Dedifferentiated amniotic fluid mesenchymal stem cell (primary cell): ENCODE measurements at regions not wholly inside any gene's neighbourhood (a gene's known extent, or its start where the extent isn't known, plus 50 kb on each side); places are given as distances from the start of the nearest gene placed in this dataset.

ENCODE experiments used
- DNase-seq: peaks from one replicate; pipeline ENCODE4 v3.0.0-alpha.2; 2016; ENCODE audit errors: extremely low spot score

DNA sequence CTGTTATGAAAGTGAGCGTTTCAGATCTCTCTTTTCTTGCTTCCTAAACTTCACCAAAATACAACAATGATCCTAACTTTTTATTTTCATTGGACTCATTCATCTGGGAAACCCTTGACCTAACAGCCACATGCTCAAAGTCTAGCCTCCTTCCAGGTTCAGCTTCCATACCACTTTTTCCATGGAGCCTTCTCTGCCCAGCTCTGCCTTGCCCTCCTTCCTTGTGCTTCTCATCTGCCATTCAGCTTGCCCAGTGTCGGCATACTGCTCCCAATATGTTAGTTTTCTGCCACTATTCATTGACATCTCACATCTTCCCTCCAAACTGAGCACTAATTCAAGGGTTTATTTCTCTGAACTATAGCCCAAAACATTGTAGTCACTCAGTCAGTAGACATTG is 214.7 kb downstream of the RAD51AP2 start:
- no peak for DNase-seq

DNA sequence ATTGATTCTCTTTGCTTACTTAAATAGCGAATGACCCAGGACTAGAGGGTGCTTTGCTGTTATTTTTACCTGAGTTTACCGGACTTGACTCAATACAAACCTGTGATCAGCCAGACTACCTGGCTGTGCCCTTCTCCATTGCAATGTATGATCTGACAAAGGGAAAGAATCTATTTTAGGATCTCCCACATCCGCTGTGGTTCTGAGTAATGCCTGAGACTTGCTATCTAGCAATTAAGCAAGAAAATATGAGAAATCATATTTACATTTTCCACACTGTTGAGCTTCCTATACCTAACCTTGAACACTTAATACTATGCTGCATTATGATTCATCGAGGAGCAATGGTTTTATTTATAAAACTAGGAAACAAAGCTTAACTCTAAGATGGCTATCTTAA is 215.2 kb downstream of the RAD51AP2 start:
- peak; percentile 26 for DNase-seq

DNA sequence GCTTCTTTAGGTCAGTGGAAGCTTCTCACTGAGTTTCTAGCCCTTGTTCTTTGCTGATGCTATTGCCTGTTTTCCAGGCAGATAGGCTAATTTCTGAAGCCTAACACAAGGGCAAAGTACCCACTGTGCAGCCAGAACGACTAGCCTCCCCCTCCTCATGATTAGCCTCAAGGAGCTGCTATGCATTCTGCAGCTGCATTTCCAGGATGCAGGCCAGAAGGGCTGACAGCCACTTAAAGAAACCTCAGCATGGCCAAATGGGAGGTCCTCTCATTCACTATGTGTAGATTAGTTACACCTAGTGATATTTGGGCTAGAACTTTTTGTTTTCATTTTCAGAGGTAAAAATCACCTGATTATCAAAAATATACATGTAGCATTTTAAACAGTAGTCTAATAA is 216.0 kb downstream of the RAD51AP2 start:
- DNase-seq, result no peak

DNA sequence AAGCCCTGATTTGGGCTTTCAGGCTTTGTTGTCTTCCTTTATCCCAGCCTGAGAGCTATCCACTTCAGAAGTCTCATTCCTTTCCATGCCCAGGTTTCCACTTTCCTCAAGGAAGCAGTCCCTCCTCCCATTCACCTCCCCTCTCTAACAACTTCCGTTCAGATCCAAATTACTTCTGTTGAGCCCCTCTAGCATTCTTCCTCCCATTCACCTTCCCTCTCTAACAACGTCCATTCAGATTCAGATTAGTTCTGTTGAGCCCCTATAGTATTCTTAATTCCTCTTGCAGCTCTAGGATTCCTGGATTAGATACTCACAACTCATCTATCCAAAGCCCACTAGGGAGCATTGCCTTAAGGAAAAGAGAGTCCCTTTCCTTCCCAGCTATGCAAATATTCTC is 216.8 kb downstream of the RAD51AP2 start:
- no peak for DNase-seq

DNA sequence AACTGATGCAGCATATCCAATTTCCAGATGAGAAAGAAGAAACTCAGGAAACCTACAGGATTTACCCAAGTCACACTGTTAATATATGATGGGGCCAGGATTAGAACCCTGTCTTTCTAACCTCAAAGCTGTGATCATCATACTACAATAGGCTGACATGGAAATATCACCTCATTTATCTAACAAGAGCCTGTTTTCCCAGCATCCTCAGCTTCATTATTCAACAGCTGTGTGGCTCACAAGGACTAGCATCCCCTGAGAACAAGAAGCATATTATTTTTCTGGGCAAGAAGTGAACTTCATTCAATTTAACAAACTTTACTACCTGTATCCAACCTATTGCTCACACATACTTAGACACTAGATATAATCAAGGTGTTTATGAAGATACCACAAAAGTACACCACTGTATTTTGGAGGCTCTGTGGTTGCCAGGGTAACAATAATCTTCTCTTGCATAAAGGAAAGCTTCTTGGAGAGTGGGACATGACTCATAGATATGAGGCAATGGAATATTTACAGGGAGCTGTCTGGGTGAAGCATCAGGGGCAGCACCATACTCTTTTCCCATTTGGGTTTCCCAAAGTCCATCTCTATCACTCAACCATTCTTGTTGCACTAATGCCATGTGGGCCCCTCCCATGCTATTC is 218.2 kb downstream of the RAD51AP2 start:
- peak; percentile 61 for DNase-seq

DNA sequence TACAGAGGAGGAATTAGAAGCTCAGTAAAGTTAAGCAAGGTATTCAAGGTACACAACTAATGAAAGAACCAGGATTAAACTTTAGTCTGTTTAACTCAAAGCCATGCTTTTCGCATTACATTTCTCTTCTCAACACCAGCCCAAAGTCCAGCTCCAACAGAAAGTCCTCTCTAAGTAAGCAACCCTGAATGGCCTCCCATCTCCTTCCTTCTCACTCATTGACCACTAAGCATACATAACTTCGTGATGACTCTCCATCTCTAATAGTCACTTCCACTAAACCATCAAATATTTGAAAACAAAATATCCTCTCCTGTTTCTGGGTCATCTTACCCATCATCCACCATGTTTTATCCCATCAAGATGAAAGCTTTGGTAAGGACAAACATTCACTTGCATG is 219.8 kb downstream of the RAD51AP2 start:
- DNase-seq, result no peak

DNA sequence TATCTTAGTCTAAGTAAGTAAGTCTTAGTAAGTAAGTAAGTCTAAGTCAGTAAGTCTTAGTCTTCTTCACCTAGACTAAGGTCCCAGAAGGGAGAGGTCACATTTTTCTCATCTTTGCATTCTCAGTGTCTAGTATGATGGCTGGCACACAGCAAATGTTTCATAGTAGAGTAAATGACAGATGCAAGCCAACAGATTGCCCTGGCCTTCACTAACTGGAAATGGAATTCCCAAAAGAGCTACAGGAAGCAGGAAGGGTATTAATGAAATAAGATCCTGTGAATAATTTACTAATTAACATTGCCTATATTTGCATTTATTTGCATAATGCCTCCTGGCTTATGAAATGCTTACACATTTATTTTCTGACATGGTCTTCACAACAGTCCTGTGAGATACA is 221.6 kb downstream of the RAD51AP2 start:
- no peak for DNase-seq

DNA sequence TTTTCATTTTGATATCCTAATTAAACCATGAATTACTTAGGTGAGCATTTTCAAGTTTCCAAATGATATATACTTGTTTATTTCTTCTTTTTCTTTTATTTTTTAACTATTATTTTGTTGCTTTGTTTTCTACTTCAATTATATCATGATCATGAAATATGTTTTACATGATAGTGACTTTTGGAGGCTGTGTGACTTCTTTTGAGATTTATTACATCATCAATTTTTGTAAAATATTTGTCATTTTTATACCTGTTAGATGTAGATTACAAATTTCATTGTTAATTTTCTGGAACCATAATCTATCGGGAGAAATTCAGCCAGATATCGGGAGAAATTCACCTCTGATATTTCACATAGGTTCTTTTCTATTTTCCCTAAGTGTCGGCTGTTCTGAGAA is 228.6 kb downstream of the RAD51AP2 start:
- DNase-seq, result no peak

DNA sequence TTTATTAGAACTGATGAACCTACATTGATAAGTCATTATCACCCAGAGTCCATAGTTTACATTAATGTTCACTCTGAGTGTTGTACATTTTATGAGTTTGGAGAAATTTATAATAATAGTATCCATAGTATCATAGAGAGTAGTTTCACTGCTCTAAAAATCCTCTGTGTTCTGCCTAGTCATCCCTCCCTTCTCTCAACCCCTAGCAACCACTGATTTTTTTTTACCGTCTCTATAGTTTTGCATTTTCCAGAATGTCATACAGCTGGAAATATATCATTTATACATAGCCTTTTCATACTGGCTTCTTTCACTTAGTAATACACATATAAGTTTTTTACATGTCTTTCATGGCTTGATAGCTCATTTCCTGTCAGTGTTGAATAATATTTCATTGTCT is 231.1 kb downstream of the RAD51AP2 start:
- DNase-seq, result no peak

DNA sequence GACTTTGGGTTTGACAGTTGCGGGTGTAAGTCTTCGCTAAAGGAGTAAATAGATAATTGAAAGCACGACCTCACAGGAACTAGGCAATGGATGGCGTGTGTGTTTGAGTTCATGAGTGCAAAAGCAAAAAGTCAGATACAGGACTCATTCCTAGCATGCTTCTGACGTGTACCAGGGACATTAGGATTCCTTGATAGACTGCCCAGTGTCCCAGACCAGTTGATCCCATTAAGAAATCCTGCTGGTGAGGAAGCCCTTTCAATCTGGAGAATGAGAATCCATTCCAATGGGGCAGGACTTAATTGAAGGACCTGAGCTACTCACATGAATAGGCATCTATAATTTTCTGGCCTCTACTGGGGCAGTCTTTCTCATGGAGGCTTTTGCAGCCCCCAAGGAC is 235.4 kb downstream of the RAD51AP2 start:
- no peak for DNase-seq

DNA sequence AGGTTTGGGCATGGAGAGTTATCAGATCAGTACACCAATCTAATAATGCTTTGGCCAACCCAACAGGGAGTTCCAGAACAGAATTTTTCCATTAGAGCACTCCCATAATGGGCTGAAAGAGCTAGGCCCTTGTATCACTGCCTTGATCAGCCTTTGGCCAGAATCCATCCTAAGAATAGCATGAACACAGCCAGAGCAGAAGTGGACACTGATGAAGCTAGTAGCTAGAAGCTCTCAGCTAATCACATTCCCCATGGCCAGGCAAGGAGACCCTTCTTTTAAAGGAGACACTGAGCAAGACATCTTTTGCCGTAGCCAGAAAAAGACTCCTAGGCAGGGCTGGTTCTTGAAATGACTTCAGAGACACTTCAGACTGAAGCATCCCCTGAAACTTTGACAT is 236.0 kb downstream of the RAD51AP2 start:
- no peak for DNase-seq

DNA sequence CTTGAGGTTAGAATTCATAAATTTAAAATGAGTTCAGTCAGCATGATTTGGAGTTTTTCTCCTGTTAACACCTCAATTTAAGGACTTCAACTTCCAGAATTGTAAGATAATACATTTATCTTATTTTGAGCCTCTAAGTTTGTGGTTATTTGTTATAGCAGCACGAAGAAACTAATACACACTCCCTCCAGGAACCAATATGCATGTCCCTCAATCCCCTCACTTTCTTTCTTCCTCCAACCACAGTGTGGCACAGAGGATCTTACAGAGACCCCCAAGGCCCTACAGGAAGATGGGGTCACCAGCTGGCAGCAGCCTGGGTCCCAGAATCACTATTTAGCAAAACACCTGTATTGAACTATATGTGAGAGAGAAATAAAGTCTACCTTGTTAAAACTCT is 242.0 kb downstream of the RAD51AP2 start:
- DNase-seq, result no peak

DNA sequence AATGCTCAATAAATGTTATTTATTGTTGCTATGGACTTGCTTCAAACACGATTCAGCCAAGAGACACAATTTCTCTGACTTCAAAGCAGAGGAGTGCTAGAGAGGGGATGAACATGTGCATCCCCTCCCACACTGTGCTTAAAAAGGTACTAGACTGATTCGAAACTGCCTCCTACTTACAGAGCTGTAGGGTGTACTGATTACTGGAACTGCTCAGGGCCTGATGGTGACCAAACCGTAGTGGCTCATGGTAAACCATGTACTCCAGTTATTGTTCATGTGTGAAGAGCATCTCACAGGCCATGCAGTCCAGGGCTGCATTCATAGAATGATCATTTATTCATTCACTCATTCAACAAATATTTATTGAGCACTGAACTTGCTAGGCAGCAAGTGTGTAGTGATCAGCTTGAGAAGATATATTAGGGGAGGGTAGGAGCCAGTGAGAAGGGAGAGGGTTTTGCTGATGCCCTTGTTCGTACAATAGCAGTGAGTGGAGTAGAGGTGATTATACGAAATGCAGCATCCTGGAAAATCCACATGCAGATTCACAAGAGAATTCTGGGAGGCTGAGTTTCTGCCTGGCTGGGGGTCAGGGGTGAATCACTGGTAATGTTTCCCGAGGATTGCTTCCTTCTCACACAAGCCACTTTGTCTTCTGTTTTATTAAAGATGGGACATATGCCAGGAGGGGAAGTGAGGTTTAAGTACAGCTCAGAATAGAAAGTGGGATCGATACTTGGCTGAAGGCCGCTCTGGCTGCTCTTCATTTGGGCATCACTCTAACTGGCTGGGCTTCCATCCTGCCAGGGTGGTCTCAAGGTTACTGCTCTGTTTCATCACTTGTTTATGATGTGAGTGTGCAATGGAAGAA is 245.4 kb downstream of the RAD51AP2 start:
- no peak for DNase-seq

DNA sequence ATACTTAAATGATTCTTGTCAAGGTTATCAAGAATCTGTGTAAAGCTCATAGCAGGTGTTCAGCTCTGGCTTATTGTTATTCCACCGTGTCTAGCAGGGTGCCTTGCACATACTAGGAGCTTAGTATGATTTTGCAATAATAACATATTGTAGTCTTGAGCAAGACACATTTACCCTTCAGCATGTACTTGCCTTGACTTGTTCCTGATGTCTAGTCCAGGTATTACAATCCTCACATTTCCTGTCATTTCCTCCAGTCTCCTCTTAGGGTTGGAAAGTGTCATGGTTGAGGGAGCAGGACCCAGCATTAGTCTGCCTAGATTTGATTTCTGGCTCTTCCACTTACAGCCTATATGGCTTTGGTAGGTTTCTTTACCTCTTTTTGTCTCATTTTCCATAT is 246.1 kb downstream of the RAD51AP2 start:
- DNase-seq, result no peak

DNA sequence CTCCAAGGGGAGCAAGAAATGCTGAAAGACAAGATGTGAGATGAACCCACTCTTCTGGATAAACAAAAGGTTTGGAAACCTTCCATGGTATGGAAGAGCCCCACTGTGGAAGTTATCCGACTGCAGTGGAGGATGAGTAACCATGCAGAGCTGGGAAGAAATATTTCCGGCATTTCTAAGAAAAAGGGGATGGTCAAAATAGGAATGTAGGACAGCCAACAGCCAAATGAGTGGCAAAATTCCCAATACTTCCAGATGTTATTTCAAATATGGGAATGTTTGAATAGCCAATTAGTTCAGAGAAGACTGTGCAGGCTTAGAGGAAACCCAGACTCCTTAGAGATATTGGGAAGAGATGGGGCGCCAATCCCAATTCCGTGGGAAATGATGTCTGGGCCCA is 246.8 kb downstream of the RAD51AP2 start:
- no peak for DNase-seq

DNA sequence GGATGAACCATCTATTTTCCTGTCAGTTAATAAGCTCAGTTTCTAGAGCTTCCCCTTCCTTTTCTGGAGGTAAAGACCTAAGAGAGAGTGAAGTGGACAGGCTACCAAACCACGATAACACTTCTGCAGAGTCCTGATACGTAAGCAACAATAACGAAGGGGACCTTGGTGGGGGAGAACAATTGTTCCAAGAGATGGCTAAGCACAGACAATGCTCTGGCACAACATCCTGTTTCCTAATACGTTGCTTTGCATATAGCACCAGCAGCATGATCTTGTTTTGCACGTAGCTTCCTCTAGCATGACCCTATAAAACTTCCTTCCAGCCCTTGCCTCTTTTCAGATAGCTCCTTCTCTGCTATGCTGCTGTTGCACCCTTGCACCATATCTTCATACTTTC is 247.3 kb downstream of the RAD51AP2 start:
- DNase-seq, result no peak

DNA sequence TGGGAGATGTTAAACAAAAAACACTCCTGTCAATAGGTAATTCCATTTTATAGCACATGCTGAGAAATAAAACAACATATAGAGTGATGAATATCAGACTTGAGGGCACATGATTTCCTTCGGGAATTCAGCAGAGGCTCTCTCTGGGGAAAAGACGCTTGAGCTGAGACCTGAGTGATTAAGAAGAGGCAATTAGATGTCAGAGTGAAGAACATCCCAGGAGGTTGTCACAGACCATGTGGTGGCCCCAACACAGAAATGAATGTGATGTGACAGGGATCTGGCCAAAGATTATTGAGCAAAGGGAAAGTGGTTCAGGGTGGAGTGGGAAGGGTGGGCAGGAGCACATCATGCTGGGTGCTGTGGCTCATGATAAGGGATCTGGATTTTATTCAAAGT is 254.7 kb downstream of the RAD51AP2 start:
- DNase-seq, result no peak

DNA sequence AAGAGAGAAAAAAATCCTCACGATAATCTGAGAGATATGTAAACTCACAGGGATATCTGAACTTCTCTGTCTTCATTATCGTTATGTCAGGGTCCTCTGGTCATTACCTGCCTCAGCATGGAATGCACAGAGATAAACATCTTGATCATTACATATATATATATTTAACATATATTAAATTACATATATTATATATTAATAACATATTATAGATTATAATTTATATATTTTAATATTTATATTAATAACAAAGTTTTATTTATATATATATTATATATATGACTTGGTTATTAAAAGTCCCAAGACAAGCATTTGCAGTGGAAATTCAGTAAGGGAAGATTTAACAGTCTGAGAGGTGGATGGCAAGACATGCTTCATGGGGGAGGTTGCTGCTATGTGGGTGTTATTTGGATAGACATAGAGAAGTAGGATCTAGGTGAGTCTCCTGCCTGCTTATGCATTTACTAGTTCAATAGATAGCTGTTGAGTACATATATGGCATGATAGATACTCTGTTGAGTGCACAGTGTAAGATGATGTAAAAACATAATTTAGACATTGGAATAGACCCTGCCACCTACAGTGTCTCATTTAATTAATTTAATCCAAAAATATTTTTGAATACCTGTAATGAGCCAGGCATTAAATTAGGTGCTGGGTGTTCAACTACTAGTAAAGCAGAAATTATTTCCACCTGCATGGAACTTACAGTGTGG is 255.2 kb downstream of the RAD51AP2 start:
- no peak for DNase-seq

DNA sequence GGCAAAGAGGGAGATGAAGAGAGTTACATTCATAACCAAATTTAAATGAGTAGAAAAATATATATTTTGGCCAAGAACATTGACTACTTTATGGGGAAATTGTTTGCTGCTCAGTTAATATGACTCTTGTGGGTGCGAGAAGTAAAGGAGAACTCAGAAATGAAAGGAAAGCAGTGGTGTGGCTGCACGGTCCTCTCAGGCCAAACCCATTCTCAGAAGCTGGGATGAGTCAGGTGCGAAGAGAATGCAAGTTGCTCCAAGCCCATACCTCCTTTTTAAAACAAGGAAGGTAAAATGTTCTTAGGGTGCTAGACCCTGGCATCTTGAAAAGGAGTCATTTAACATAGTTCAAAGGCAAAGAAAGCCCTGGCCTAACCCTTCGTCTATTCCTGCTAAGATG is 258.6 kb downstream of the RAD51AP2 start:
- DNase-seq, result no peak

DNA sequence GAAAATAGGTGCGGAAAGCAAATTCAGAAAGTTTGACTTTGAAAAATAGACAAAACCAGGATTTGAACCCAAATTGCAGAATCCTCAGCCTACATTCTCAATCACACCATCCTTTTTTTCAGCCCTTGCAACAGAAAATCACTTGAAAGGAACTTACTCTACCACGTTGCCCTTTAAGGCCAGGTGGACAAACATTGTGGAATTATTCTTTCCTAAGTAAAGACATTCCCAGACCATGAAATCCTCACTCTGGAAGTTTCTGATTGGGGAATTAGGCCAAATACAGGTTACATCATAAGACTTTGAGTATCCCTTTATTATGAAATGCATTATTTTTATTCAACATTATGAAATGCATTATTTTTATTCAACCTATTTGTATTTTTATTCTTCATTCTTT is 259.4 kb downstream of the RAD51AP2 start:
- DNase-seq, result no peak

DNA sequence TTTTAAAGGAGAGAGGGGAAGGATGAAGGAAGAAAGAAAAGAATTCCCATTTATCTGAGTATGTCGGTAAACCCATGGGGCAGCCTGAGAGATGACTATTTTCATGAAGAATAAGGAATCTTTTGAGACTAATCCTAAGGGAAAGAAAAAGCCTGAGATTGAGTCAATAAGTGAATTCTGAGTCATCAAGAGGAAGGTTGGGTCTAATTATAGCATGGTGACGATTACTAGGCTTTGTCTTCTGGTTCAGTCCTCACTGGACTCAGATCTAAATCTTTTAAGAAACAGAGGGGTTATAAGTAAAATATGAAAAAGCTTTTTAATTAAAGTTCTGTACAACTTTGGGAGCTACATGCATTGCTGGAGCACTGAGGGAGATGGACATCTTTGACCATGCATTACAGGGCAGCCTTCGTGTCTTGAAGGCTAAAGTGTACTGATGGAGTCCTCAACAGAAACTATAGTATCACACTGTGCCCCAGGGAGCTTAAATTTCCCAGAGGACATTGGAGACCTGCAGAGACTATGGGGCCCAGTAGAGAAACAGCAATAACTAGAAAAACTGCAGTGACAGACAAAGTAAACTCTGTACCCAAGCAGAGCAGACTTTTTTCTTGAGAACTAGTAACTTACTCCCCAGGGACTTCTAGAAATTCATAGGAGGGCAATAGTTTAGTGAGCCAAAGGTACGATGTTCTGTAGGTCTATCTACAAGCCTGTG is 260.9 kb downstream of the RAD51AP2 start:
- DNase-seq, result peak; percentile 26

DNA sequence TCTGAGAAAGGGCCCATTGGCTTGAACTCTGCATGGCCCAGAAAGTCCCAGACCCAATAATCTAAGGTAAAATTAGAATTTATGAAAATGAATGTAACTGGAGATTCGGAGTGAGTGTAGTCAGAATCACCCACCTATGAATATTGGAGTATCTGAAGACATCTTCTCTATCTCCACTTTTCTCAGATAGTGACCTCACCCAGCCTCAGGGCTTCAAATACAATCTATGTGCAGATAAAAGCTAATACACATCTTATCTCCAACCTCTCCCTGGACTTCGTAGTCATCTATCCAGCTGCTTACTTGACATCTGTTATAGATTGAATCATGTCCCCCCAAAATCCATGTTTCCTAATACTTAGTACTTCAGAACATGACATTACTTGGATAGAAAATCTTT is 263.2 kb downstream of the RAD51AP2 start:
- no peak for DNase-seq
